Smooth muscle cell (in vitro differentiated cells): ENCODE measurements at regions not wholly inside any gene's neighbourhood (a gene's known extent, or its start where the extent isn't known, plus 50 kb on each side); places are given as distances from the start of the nearest gene placed in this dataset.

Experiments used
- DNase-seq: peaks from one replicate; lab custom pipeline; 2025; ENCODE audit not compliant: unreplicated experiment; lab: John Stamatoyannopoulos, UW
- H2AFZ ChIP-seq: fragments of 200-600 bp; sonication (generic); 2 replicates; pipeline ENCODE4 v1.6.0; 2016; ENCODE audit warnings: antibody characterized with exemption, low read depth, mild to moderate bottlenecking
- H3F3A ChIP-seq: fragments of 200-600 bp; sonication (generic); 2 replicates; pipeline ENCODE4 v1.6.0; 2017; ENCODE audit warnings: antibody characterized with exemption, low read depth
- H3K27ac ChIP-seq: fragments of 200-600 bp; sonication (generic); 2 replicates; pipeline ENCODE4 v1.5.1; 2016; ENCODE audit warnings: low read depth, mild to moderate bottlenecking
- H3K27me3 ChIP-seq: fragments of 200-600 bp; sonication (generic); 2 replicates; pipeline ENCODE4 v1.6.1; 2016; ENCODE audit warnings: low read depth, mild to moderate bottlenecking
- H3K36me3 ChIP-seq: fragments of 200-600 bp; sonication (generic); 2 replicates; pipeline ENCODE4 v1.5.1; 2016; ENCODE audit warnings: low read depth
- H3K4me1 ChIP-seq: fragments of 200-600 bp; sonication (generic); 2 replicates; pipeline ENCODE4 v1.5.1; 2016; ENCODE audit warnings: low read depth
- H3K4me2 ChIP-seq: fragments of 200-600 bp; sonication (generic); 2 replicates; pipeline ENCODE4 v1.6.0; 2016; ENCODE audit warnings: mild to moderate bottlenecking
- H3K4me3 ChIP-seq: fragments of 200-600 bp; sonication (generic); 2 replicates; pipeline ENCODE4 v1.5.1; 2016; ENCODE audit warnings: mild to moderate bottlenecking
- H3K79me2 ChIP-seq: fragments of 200-600 bp; sonication (generic); 2 replicates; pipeline ENCODE4 v1.6.0; 2016; ENCODE audit warnings: low read depth, mild to moderate bottlenecking
- H3K9ac ChIP-seq: fragments of 200-600 bp; sonication (generic); 2 replicates; pipeline ENCODE4 v1.6.0; 2016; ENCODE audit warnings: low read depth
- H3K9me3 ChIP-seq: fragments of 200-600 bp; sonication (generic); replicated peaks from 2 replicates; pipeline ENCODE4 v1.5.1; 2016; ENCODE audit warnings: low read depth
- H4K20me1 ChIP-seq: fragments of 200-600 bp; sonication (generic); 2 replicates; pipeline ENCODE4 v1.6.0; 2016; ENCODE audit warnings: low read depth
- WGBS: methylation state at CpG from one replicate; pipeline ENCODE4 v1.1.7; 2016; ENCODE audit warnings: low lambda C conversion rate; 5-methylcytosine and 5-hydroxymethylcytosine counted together
- TF ChIP-seq, protein P1 (sequence below): fragments of 200-600 bp; sonication (generic); IDR thresholded peaks from 2 replicates; pipeline ENCODE4 v1.5.1; 2017; ENCODE audit warnings: borderline replicate concordance, mild to moderate bottlenecking, antibody characterized with exemption; ENCODE audit not compliant: insufficient read depth, poor library complexity, severe bottlenecking

DNA sequence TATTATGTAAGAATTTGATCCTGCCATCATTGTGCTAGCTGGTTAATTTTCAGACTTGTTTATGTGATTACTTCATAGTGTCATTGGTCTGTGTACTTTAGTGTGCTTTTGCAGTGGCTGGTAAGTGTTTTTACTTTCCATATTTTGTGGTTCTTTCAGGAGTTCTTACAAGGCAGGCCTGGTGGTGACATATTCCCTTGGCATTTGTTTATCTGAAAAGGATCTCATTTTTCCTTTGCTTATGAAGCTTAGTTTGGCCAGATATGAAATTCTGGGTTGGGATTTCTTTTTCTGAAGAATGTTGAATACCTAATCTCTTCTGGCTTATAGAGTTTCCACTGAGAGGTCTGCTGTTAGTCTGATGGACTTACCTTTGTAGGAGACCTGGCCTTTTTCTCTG, 72.8 kb upstream of the MC4R start:
- Histone ChIP-seq H3K9me3 (no peaks in the 10 kb centered on the region), H3F3A (no peaks in the 10 kb centered on the region), H3K27ac (no peak overlapping the region), H3K9ac (no peak overlapping the region), H3K27me3 (no peaks in the 10 kb centered on the region), H3K4me2 (no peak overlapping the region), H2AFZ (no peak overlapping the region), H3K36me3 (no peaks in the 10 kb centered on the region), H3K4me3 (no peak overlapping the region), H4K20me1 (no peaks in the 10 kb centered on the region), H3K79me2 (no peaks in the 10 kb centered on the region), H3K4me1 (no peaks in the 10 kb centered on the region)
- no peak for DNase-seq
- TF ChIP-seq, protein P1, sequence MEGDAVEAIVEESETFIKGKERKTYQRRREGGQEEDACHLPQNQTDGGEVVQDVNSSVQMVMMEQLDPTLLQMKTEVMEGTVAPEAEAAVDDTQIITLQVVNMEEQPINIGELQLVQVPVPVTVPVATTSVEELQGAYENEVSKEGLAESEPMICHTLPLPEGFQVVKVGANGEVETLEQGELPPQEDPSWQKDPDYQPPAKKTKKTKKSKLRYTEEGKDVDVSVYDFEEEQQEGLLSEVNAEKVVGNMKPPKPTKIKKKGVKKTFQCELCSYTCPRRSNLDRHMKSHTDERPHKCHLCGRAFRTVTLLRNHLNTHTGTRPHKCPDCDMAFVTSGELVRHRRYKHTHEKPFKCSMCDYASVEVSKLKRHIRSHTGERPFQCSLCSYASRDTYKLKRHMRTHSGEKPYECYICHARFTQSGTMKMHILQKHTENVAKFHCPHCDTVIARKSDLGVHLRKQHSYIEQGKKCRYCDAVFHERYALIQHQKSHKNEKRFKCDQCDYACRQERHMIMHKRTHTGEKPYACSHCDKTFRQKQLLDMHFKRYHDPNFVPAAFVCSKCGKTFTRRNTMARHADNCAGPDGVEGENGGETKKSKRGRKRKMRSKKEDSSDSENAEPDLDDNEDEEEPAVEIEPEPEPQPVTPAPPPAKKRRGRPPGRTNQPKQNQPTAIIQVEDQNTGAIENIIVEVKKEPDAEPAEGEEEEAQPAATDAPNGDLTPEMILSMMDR, result no peak

DNA sequence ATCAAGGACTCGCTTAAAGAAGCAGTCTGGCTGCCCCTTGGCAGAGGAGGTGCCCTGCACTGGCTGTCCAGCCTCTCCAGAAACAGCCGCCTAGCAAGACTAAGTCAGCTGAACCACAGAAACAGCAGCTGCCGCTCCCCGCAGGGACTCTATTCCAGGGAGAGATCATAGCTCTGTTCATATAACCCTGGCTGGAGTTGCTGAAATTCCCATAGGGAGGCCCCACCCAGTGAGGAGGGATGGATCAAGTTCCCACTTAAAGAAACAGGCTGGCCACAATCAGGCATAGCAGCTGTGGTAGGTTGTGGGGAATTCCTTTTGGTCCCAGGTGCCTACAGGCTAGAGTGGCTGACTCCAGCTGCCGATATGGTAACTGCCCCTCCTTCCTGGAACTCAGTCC, 74.2 kb upstream of the MC4R start:
- 82% methylated on average over 5 of the region's 5 CpGs for WGBS
- Histone ChIP-seq H3K27me3 (no peaks in the 10 kb centered on the region), H3K36me3 (no peaks in the 10 kb centered on the region), H3K27ac (no peak overlapping the region), H3K4me3 (no peak overlapping the region), H3F3A (no peaks in the 10 kb centered on the region), H3K9ac (no peak overlapping the region), H2AFZ (no peak overlapping the region), H4K20me1 (no peaks in the 10 kb centered on the region), H3K79me2 (no peaks in the 10 kb centered on the region), H3K4me2 (no peak overlapping the region), H3K4me1 (no peaks in the 10 kb centered on the region), H3K9me3 (no peaks in the 10 kb centered on the region)
- TF ChIP-seq, protein P1, result no peak
- DNase-seq, result no peak

DNA sequence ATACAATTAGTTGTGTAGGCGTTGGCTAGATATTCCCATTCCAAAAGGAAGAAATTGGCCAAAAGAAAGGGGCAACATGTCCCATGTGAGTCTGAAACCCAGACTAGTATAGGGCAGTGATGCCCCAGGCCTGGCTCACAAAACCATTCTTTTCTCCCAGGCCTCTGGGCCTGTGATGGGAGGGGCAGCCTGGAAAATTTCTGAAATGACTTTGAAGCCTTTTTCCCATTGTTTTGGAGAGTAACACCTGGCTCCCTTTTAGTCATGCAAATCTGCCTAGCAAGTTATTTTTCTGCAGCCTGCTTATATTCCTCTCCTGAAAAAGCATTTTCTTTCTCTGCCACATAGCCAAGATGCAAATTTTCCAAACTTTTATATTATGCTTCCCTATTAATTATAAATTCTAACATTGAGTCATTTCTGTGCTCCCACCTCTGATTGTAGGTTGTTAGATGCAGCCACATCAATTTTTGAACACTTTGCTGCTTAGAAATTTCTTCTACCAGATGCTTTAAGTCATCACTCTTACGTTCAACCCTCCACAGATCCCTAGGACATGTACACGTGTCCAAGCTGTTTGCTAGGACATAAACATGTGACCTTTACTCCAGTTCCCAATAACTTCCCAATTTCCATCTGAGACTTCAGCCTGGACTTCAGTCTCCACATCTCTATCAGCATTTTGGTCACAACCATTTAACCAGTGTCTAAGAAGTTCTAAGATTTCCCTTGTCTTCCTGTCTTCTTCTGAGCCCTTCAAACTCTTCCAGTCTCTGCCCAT, 76.1 kb upstream of the MC4R start:
- Histone ChIP-seq H3K36me3 (no peaks in the 10 kb centered on the region), H3K4me3 (no peak overlapping the region), H3K9me3 (no peaks in the 10 kb centered on the region), H4K20me1 (no peaks in the 10 kb centered on the region), H3K4me1 (no peaks in the 10 kb centered on the region), H3K79me2 (no peaks in the 10 kb centered on the region), H2AFZ (no peak overlapping the region), H3K27me3 (no peaks in the 10 kb centered on the region), H3K4me2 (no peak overlapping the region), H3F3A (no peaks in the 10 kb centered on the region), H3K9ac (no peak overlapping the region), H3K27ac (no peak overlapping the region)
- WGBS, result 88% methylated on average over 3 of the region's 3 CpGs
- TF ChIP-seq, protein P1, result no peak
- DNase-seq, result no peak

DNA sequence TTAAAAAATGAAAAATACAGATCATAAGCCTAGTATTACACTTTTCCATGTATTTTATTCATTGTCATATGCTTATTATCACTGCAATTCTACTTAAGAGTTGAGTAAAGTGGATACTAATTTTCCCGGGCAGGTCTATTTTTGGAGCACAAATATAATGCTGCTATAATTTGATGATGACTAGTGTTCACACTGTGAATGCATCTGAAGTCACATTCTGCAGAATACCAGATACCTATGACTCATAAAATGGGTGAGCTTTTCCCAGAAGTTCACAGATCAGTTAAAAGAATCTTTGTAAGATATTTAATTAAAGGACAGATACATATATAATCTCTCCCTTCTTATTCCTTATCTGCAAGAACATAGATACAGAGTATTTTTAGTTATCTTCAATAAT, 79.8 kb upstream of the MC4R start:
- DNase-seq, result no peak
- no peak overlapping the region for H3K9ac ChIP-seq
- no peaks in the 10 kb centered on the region for H3K36me3 ChIP-seq
- TF ChIP-seq, protein P1, result no peak
- no peak overlapping the region for H3K27ac ChIP-seq
- no peaks in the 10 kb centered on the region for H3K4me1 ChIP-seq
- no peaks in the 10 kb centered on the region for H3K79me2 ChIP-seq
- no peaks in the 10 kb centered on the region for H3K9me3 ChIP-seq
- H3F3A ChIP-seq, result no peaks in the 10 kb centered on the region
- H3K4me2 ChIP-seq, result no peak overlapping the region
- WGBS, result 35% methylated on average over 1 of the region's 1 CpG
- no peaks in the 10 kb centered on the region for H4K20me1 ChIP-seq
- no peak overlapping the region for H3K4me3 ChIP-seq
- H3K27me3 ChIP-seq, result no peaks in the 10 kb centered on the region
- H2AFZ ChIP-seq, result no peak overlapping the region
